ENCODE measurements at regions not wholly inside any gene's neighbourhood (a gene's known extent, or its start where the extent isn't known, plus 50 kb on each side); places are given as distances from the start of the nearest gene placed in this dataset.

GRCh38 chr5:20212701-20213100, 224.7 kb upstream of the CDH18 start:
- TF ChIP-seq ZBTB33 (IDR thresholded peaks at IDR 0.05) (no peak), EP300 (IDR thresholded peaks at IDR 0.05; ENCODE audit: borderline replicate concordance in 1 of 2, control insufficient read depth in 1 of 2, low read depth in 2 of 2, low read length in 2 of 2) (no peak), FOS (IDR thresholded peaks at IDR 0.05; ENCODE audit: borderline replicate concordance, extremely low read depth, insufficient read length) (no peak), CHD2 (IDR thresholded peaks at IDR 0.05; ENCODE audit: borderline replicate concordance, low read depth, low read length) (no peak), CTCF (IDR thresholded peaks at IDR 0.05 in 2 of 3, conservative IDR thresholded peaks at IDR 0.05 in 1 of 3; ENCODE audit: control insufficient read depth in 2 of 3, extremely low read depth in 1 of 3, insufficient read depth in 1 of 3, low read depth in 3 of 3, low read length in 3 of 3) (no peak), HDAC6 (IDR thresholded peaks at IDR 0.05; ENCODE audit: unreplicated experiment) (no peak), CREM (IDR thresholded peaks at IDR 0.05; ENCODE audit: low read depth) (no peak), MAX (IDR thresholded peaks at IDR 0.05; ENCODE audit: low read depth, low read length) (no peak), ETV6 (conservative IDR thresholded peaks at IDR 0.05 in 1 of 2, IDR thresholded peaks at IDR 0.05 in 1 of 2; ENCODE audit: borderline replicate concordance in 1 of 2, low read depth in 1 of 2) (no peak), TCF12 (IDR thresholded peaks at IDR 0.05; ENCODE audit: low read depth, low read length) (no peak), BACH1 (IDR thresholded peaks at IDR 0.05; ENCODE audit: borderline replicate concordance) (no peak)
- TF ChIP-seq, protein P1, sequence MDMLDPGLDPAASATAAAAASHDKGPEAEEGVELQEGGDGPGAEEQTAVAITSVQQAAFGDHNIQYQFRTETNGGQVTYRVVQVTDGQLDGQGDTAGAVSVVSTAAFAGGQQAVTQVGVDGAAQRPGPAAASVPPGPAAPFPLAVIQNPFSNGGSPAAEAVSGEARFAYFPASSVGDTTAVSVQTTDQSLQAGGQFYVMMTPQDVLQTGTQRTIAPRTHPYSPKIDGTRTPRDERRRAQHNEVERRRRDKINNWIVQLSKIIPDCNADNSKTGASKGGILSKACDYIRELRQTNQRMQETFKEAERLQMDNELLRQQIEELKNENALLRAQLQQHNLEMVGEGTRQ (IDR thresholded peaks at IDR 0.05; ENCODE audit: borderline replicate concordance, low read depth, low read length): no peak

All from GM12878 (cell line).